NB4 (cell line): ENCODE measurements at regions not wholly inside any gene's neighbourhood (a gene's known extent, or its start where the extent isn't known, plus 50 kb on each side); places are given as distances from the start of the nearest gene placed in this dataset.

ENCODE experiments used
- DNase-seq: peaks from one replicate; pipeline ENCODE4 v3.0.0; 2010; ENCODE audit warnings: low read depth
- H3K4me3 ChIP-seq: one replicate; pipeline ENCODE4 v1.5.1; 2011; ENCODE audit warnings: mild to moderate bottlenecking, low read depth, low read length, moderate library complexity
- CTCF ChIP-seq: IDR thresholded peaks from one replicate; pipeline ENCODE4 v1.5.1; 2012; ENCODE audit warnings: low read depth, low read length
- MAX ChIP-seq: IDR thresholded peaks from 2 replicates; pipeline ENCODE4 v1.6.1; 2011; ENCODE audit warnings: low read depth, low read length
- MYC ChIP-seq: IDR thresholded peaks from 2 replicates; pipeline ENCODE4 v1.6.1; 2011; ENCODE audit warnings: low read depth, low read length
- POLR2A ChIP-seq: IDR thresholded peaks from 2 replicates; pipeline ENCODE4 v1.6.1; 2011; ENCODE audit warnings: mild to moderate bottlenecking; ENCODE audit not compliant: insufficient read length; ENCODE audit errors: extremely low read depth

GRCh38 chr15:38746211-38746610, 181.6 kb upstream of the RASGRP1 start:
- H3K4me3 ChIP-seq, result no peak overlapping the region
- TF ChIP-seq MAX, result no peak
- no peak for TF ChIP-seq MYC
- no peak for TF ChIP-seq POLR2A
- no peak for TF ChIP-seq CTCF
- DNase-seq, result no peak

- DNase-seq, result no peak
- TF ChIP-seq POLR2A (no peak), MYC (no peak), CTCF (no peak), MAX (no peak)
- H3K4me3 ChIP-seq, result no peak overlapping the region
Measured at GRCh38 chr15:38748710-38749109, 184.1 kb upstream of the RASGRP1 start.

GRCh38 chr15:38750786-38751185, 186.2 kb upstream of the RASGRP1 start:
- TF ChIP-seq MAX (no peak), CTCF (no peak), POLR2A (no peak)
- no peak overlapping the region for H3K4me3 ChIP-seq
- no peak for DNase-seq

- no peak for DNase-seq
- H3K4me3 ChIP-seq, result no peak overlapping the region
- no peak for TF ChIP-seq MYC
- no peak for TF ChIP-seq MAX
- TF ChIP-seq CTCF, result no peak
- TF ChIP-seq POLR2A, result no peak
Measured at GRCh38 chr15:38755718-38756117, 191.1 kb upstream of the RASGRP1 start.

GRCh38 chr15:38756441-38756840, 191.8 kb upstream of the RASGRP1 start:
- DNase-seq, result no peak
- TF ChIP-seq POLR2A, result no peak
- no peak for TF ChIP-seq MAX
- no peak for TF ChIP-seq MYC
- no peak for TF ChIP-seq CTCF
- H3K4me3 ChIP-seq, result no peak overlapping the region

GRCh38 chr15:38758043-38758442, 193.4 kb upstream of the RASGRP1 start:
- DNase-seq, result no peak
- H3K4me3 ChIP-seq, result no peak overlapping the region
- TF ChIP-seq CTCF (no peak), MYC (no peak), MAX (no peak), POLR2A (no peak)
